ENCODE measurements at regions not wholly inside any gene's neighbourhood (a gene's known extent, or its start where the extent isn't known, plus 50 kb on each side); places are given as distances from the start of the nearest gene placed in this dataset.

GRCh38 chr12:90473831-90474230, 481.1 kb downstream of the CCER1 start:
- Histone ChIP-seq H3K79me2 (ENCODE audit: control insufficient read depth, insufficient read depth, low read length) (no peaks in the 10 kb centered on the region), H3K9me3 (replicated peaks; ENCODE audit: control insufficient read depth, insufficient read depth, low read length) (no peaks in the 10 kb centered on the region), H3K4me1 (ENCODE audit: control insufficient read depth, insufficient read depth, low read length) (no peaks in the 10 kb centered on the region), H3K4me2 (ENCODE audit: control insufficient read depth, insufficient read depth) (no peak overlapping the region), H2AFZ (ENCODE audit: control insufficient read depth, low read depth, low read length) (no peak overlapping the region), H4K20me1 (ENCODE audit: control insufficient read depth, insufficient read depth) (no peaks in the 10 kb centered on the region), H3K27me3 (replicated peaks in 1 of 2; ENCODE audit: control insufficient read depth in 2 of 2, insufficient read depth in 2 of 2, low read length in 1 of 2) (no peaks in the 10 kb centered on the region), H3K9ac (ENCODE audit: control insufficient read depth, insufficient read depth, low read length) (no peak overlapping the region), H3K36me3 (ENCODE audit: control insufficient read depth in 2 of 2, insufficient read depth in 2 of 2, low read length in 1 of 2) (no peaks in the 10 kb centered on the region), H3K4me3 (no peak overlapping the region), H3K27ac (ENCODE audit: control insufficient read depth, insufficient read depth) (no peak overlapping the region)
- intact Hi-C loops (cut with micrococcal nuclease; ENCODE audit: unreplicated experiment) (no loop called here), in situ Hi-C loops (cut with MboI) (no loop called here)
- no TSS peak for BruUV-seq (replicated peaks)
- CTCF ChIA-PET: no interaction called here
- WGBS (ENCODE audit: insufficient coverage, insufficient replicate concordance, low lambda C conversion rate, missing lambda C conversion rate): 3% methylated on average over 2 of the region's 2 CpGs
- POLR2A ChIA-PET: no interaction called here
- no peak for TF ChIP-seq PML (IDR thresholded peaks at IDR 0.05; ENCODE audit: low read length)
- TF ChIP-seq SREBF1 (IDR thresholded peaks at IDR 0.05; ENCODE audit: low read length): no peak
- no peak for TF ChIP-seq SMAD5 (IDR thresholded peaks at IDR 0.05; ENCODE audit: low read depth)
- no peak for TF ChIP-seq ELK1 (IDR thresholded peaks at IDR 0.05; ENCODE audit: low read depth, low read length)
- no peak for TF ChIP-seq CBX3 (IDR thresholded peaks at IDR 0.05; ENCODE audit: borderline replicate concordance, low read depth)
- no peak for TF ChIP-seq TCF12 (IDR thresholded peaks at IDR 0.05; ENCODE audit: low read depth, low read length)
- TF ChIP-seq POLR2A (IDR thresholded peaks at IDR 0.05; ENCODE audit: low read depth, low read length): no peak
- no peak for TF ChIP-seq FOXK2 (IDR thresholded peaks at IDR 0.05)
- TF ChIP-seq MAX (IDR thresholded peaks at IDR 0.05; ENCODE audit: low read depth, low read length): no peak
- TF ChIP-seq SPI1 (IDR thresholded peaks at IDR 0.05; ENCODE audit: borderline replicate concordance, insufficient read depth, low read depth, low read length): no peak
- no peak for TF ChIP-seq ZBED1 (IDR thresholded peaks at IDR 0.05; ENCODE audit: borderline replicate concordance)
- ATAC-seq (no peak), FAIRE-seq (no peak), DNase-seq (ENCODE audit: low read depth, low spot score) (no peak)
- SMC1A ChIA-PET (ENCODE audit: uncharacterized antibody, unreplicated experiment): no interaction called here
- RAD21 ChIA-PET (ENCODE audit: unreplicated experiment): no interaction called here

Measured in GM12878 (cell line).